HG03196 (cell line): ENCODE measurements at regions not wholly inside any gene's neighbourhood (a gene's known extent, or its start where the extent isn't known, plus 50 kb on each side); places are given as distances from the start of the nearest gene placed in this dataset.
"Not testable (repeated sequence)": the region's sequence is repeated elsewhere in the genome, so short reads cannot be mapped to it uniquely, and the experiment has no call there.

Experiments
- ATAC-seq: cut with Tn5 transposase; IDR thresholded peaks from one replicate; pipeline ENCODE4 v1.9.1; 2021; ENCODE audit not compliant: unreplicated experiment

DNA sequence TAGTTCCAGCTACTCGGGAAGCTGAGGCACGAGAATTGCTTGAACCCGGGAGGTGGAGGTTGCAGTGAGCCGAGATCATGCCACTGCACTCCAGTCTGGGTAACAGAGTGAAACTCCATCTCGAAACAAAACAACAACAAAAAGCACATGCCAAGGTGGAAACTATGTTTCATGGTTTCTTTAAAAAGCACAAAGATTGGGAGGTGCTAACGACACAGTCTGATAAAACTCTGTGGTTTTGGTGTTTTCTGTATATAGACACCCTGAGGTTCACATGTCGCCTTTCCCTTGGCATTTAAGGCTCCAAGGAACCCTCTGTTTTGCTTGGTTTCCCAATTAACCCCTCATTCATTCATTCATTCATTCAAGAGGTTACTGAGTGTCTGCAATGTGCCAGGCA lies 253.4 kb upstream of the SULF2 start:
- no peak for ATAC-seq

DNA sequence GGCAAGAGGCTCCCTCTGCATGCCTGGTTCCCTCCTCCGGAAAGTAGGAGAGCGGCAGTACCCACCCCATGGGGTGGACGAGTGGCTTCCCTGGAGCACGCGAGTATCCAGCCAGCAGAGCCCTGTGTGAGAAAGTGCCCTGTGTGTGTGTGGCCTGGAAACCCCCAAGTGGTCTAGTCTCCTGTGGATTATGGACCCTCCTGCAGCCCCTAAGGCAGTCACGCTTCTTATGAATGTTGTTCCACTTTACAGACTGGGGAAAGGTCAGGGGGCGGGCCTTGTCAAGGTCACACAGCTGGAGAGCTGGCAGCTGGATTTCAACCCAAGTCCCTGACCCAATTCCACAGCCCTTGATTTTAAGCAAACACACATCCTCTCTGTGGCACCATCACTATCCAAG lies 252.5 kb upstream of the SULF2 start:
- not testable (repeated sequence) for ATAC-seq

DNA sequence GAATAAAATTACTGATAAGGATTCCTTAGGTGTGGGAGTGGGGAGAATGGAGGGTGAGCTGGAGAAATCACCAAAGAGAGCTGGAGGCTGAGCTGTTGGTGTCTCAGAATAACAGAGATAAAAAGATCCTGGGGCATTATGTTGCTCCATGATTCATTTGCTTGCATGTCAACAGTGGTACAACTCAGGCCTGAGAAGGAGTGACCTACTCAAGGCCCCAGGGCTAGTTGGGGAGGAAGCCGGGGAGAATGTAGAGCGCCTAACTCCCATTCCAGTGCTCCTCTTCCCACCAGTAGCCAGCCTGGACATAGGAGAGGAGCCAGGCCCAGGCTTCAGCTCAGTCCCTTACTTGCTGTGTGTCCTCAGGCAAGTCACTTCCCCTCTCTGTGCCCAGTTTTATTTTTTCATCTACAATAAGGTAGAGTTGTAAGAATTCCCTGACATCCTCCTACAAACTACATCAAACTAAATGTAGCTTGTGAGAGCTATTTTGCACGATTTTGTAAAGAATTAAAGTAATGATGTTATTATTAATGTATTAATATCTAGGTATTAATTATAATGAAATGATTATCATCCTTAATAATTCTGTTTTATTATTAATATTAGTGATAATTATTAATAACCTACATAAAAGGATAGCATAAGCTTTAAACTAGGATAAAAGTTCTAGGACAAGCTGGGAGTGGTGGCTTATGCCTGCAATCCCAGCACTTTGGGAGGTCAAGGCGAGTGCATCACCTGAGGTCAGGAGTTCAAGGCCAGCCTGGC lies 250.9 kb upstream of the SULF2 start:
- ATAC-seq, result no peak

DNA sequence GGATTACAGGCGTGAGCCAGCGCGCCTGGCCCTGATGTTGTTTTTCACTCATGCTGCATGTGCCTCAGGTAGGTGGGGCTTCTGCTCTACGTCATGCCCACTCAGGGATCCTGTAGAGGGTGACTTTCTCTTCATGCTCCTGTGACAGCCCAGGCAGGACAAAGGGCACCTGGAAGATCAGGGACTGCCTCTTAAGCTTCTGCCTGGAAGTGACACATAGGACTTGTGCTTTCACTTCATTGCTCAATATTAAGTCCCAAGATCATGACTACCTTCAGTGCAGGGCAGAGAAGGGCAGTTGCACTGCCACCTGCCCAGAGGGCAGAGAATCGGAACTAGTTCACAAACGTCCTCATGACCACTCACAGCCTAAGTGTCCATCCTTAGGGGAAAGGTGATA lies 249.5 kb upstream of the SULF2 start:
- no peak for ATAC-seq

DNA sequence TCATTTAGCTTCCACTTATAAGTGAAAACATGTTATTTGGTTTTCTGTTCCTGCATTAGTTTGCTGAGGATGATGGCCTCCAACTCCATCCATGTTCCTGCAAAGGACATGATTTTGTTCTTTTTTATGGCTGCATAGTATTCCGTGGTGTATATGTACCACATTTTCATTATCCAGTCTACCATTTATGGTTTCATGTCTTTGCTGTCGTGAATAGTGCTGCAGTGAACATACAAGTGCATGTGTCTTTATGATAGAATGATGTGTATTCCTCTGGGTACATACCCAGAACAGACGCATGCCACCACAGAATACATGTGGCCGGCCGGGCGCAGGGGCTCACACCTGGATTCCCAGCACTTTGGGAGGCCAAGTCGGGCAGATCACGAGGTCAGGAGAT lies 247.7 kb upstream of the SULF2 start:
- ATAC-seq, result not testable (repeated sequence)

DNA sequence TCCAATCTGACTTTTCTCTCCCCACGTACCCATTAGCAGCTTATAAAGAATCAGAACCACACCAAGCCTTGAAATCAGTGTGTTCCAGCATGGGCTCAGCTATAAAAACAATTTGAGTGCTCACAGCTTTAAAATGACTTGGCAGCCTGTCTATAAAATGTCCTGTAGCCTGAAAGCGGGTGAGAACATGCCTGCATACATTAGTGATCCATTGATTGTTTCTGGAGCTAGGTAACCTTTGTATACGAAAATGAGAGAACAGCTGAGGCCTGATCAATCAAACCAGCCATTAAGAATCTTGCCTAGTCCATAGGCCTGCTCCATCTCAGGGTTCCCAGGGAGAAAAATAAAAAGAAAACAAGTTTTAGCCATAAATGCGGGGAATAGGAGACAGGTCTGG lies 245.8 kb upstream of the SULF2 start:
- ATAC-seq, result no peak

DNA sequence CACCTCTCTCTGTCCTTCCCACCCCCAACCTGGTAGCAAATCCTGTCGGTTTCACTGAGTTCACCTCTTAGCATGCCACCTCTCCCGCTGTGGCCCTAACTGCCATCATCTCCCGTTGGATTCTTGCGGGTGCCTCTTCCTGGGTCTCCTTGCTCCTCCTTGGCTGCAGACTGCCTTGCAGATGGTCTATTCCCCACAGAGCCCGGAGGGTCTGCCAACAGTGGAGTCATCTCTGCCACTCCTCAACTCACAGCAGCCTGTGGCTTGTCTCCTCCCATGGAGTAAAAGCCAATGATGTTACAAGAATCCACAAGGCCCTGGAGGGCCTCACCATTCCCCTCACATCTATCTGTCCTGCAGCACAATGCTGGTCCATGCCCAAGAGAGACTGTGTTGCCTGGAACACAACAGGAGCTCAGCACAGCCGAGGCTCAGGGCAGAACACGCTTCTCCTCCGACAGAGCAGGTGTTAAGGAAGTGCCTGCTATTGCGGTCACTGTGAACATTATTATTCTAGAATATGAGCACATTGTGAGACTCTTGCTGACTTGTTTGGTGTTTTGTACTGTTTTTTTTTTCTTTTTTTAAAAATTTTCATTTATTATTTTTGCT lies 241.8 kb upstream of the SULF2 start:
- no peak for ATAC-seq

DNA sequence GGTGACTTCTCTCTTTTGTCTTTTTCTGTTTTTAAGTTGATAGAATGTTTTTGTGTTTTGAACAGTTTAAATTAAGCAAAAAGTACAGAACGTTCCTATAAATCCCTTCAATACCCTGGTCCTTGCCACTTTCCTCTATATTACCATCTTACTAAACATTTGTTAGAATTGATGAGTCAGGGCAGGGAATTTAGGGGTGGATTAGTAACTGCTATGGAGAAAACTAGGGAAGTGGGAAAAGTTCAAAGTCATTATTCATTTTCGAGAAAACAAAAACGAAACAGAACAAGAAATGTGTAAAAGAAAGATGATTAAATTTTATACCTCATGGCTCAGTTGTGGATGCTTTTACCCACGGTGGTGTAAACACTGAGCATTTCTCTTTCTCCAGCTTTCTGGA lies 240.4 kb upstream of the SULF2 start:
- no peak for ATAC-seq

DNA sequence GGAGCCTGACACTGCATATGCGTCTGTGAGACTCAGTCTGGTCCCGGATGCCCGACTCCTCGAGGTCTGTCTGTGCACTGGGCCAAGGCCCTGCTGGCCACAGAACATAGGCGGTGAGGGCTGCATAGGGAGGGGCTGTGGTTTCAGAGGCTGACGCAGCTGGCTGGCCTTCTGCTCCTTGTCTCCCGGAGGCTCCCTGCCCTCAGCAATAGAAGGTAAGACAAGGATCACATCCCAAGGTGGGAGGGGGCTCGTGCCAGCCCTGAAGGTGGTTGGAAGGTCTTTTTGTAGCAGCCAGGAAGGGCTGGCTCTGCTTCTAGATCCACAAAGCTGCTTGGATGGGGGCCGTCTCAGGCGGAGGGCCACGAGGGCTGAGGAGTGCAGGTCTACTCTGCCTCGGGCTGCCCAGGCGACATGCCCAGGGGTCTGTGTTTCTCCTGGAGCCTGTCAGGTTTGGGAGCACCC lies 239.8 kb upstream of the SULF2 start:
- ATAC-seq, result no peak

DNA sequence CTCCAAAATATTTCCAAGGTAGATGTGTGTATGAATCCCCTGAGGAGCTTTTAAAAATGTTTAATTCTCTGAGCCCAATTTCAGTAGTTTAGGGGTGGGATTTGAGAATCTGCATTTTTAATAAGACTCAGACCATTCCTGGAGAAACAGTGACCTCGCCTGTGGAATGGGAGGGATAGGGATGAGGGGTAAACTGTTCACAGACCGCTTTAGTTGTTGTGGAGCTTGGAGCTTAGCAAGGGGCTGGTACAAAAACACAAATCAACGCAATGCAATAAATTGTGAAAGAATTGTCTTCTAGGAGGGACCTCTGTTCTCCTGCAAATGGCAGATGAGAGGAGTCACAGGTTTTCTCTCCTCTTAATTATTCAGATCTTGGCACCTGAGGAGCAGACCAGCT lies 239.3 kb upstream of the SULF2 start:
- no peak for ATAC-seq

DNA sequence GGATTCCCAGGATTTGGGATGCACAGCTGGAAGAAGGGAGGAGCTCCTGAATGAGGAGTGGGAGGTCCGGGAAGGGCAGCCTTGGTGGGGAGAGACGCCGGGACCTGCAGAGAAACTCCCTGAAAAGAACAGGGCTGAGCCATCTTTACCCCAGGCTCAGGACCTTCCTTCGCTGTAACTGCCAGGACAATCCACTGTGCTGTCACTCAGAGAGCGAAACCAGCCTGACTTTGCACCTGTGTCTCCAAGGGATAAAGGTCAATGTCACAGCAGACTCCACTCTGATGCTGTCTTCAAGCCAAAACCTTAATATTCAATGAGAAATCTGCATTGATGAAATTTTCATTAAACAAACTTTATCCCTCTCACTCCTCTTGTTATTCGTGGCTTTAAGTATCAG lies 235.4 kb upstream of the SULF2 start:
- ATAC-seq, result not testable (repeated sequence)

DNA sequence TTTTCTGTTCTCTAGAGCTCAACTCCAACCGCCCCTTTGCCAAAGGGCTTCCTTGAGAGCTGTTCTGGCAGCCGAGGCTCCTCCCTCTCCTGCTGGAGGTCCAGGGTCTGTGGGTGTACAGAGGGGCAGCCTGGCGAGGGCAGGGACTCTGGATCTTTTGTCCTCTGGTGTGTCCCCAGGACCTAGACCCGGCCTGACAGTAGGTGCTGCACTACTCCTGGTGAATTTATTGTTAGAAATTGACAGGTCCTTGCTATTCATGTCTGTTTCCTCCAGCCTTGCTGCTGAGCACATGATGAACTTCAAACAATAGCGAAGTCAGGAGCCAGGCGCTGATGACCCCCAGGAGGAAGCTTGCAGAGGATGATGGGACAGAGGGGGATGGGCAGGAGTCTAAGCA lies 234.7 kb upstream of the SULF2 start:
- no peak for ATAC-seq

DNA sequence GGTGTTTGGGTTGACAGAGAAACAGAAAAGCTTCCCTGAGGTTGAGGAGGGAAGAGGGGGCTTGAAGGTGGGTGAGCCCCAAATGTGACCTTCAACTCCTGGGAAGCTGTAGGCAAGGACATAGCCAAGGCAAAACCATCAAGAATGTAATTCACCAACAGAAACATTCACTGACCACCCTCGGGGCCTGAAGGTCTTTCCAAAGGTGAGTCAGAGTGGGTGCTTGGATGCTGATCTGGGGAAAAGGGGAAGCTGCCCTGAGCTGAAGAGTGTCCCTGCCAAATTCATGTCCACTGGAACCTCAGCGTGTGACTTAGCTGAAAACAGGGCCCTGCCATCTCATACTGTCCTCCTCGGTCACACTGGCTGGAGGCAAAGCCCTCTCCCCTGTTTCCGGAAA lies 234.2 kb upstream of the SULF2 start:
- no peak for ATAC-seq

DNA sequence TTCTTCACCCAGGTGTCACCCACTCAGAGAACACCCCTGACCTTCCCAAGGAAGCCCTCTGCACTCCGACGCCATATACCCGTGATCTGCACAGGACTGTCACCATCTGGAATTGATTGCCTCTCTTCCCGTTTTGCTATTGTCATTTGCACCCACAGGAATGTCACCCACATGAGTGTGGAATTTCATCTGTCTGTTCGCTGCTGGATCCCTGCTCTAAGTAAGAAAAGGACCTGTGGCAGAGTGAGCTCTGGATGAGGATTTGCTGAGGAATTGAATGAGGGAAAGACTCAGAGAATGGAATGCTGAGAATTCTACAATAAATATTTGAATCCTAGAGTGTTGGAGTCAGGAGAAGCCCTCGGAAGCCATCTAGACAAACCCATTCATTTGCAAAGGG lies 233.6 kb upstream of the SULF2 start:
- ATAC-seq, result not testable (repeated sequence)

DNA sequence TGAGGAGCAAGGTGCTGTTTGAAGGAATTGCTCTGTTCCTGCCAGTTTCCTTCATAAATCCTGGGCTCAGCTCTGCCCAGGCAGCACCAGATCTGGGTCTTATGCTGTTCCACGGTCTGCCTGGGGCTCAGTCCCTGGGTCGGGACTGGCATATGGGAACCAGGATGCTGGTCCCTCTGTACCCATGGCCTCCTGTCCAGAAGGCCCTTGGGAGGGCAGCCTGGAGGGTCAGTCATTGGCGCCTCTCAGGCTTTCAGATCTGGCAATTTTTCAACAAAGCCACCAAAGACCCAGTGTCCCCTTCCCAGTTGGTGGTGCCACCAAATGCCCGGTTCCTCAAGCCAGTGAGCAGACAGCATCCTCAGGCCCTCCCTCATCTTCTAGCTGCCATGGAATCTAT lies 232.7 kb upstream of the SULF2 start:
- no peak for ATAC-seq

DNA sequence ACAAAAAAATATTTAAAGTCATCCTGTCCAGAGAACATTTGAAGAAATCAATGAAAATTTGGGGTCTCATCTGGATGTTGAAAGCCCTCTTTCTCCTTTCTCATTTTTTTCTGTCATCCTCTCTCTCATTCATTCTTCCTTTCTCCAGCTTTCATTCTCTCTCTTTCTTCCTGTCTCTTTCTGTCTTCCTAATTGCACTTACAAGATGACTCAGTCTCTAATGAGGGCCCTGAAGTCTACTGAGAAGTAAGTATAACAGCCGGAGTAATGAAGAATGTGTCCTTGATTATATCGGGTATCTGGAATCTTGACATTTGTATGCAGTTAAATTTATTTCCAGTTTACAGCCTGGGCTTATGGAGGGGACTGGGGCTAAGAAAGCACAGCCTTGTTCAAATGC lies 232.2 kb upstream of the SULF2 start:
- no peak for ATAC-seq

DNA sequence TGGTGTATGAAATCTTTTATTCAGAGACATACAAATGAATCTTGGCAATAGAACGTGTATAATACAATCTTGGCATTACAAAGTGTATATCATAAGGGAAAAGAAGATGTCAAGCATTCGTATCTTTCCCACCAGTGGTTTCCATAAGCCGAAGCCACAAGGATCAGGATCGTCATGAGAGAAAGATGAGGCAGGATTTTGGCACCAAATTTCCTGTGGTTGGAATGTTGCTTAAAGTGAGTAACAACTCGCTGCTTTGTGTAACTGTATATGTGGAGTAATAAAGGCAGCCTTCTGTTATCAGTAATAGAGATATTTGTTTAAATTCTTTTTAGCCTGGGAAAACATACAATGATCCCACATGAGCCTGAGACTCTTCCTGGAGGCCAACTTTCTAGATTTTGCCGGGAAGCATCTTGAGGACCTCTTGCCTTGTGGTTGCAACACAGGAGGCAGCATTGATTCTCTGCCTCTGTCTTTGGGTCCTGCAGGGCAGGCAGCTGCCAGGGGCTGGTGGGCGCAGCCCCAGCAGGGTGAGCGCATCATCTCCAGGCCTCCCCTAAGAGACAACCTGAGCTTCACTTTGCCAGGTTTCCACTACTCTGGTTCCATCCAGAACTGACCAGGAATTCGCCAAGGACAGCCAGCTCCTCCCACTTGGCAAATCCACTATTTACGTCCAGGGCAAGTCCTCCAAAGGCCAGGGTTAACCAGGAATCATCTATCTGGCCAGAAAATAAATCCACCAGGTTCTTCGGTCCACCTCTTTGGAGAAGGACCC lies 230.9 kb upstream of the SULF2 start:
- ATAC-seq, result no peak

DNA sequence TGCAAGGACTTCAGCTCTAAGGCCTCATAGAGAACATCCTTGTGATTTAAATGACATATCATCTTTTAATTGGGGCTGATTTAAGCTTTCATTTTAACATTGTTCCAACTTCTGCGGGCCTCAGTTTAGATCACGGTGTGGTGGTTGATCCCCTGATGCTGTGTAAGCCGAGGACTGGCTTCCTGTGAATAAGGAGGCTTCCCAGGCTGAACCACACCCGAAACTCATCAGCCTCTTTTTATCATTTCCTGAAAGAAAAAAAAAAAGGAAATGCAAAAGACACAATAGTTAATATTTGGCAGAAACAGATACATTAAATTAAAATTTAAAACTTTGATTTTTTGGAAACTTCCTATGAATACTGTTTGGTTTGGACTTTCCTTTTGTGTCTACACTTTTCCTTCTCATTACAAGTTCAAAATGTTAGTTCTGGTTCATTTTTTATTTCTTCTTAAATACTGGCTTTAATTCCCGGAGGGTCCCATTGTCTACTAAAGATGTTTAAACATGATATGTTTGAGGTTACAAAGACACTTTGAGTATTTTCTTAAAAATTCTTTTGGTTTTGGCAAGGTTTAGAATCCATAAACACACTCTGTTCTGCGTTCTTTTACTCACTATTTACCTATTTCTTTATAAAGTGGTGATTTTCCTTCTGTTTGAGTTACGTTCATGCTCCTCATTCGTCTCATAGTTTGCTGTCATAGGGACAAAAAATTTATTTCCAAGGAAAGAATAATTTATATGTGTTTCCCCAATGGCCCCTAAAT lies 230.0 kb upstream of the SULF2 start:
- no peak for ATAC-seq

DNA sequence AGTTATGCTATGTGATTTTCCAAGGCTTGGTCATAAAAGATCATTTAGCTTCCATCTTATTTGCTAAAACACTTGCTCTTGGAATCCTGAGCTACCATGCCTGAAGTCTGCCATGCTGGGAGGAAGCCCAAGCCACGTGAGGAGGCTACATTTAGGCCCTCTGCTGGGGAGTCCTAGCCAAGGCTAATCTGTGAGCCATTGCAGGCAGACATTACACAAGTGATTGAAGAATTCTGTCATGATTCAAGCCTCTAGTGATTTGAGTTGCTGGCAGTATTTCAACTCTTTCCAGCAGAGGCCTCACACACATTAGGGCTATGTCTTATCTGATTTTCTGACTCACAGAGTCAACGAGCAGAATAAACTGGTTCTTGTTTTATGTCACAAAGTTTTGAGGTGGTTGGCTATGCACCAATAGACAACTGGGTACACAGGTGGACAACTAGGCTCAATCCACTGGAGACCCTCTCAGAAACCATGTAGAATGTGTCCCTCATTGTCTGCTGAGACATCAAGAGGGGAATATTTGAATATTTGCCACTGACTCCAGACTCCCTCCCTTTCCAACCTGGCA lies 227.2 kb upstream of the SULF2 start:
- no peak for ATAC-seq

DNA sequence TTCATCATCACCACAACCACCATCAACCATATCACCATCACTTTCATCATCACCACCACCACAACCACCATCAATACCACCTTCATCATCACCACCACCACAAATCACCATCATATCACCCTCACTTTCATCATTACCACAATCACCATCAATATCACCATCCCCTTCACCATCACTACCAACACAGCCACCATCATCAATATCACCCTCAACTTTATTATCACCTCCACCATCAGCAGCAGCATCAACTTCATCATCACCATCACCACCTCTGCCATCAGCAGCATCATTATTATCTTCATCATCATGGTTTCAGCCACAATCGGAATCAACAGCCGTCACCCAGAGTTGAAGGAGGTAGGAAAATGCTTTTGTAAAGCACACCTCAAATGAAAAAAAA lies 225.7 kb upstream of the SULF2 start:
- no peak for ATAC-seq

DNA sequence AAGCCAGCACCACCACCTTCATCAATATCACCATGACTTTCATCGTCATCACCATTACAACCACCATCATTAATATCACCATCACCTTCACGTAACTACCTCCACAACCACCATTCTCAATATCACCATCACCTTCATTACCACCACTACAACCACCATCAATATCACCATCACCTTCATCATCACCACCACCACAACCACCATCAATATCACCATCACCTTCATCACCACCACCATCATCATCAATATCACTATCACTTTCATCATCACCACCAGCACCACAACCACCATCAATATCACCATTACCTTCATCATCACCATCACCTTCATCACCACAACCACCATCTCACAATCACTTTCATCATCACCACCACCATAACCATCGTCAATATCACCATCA lies 225.3 kb upstream of the SULF2 start:
- no peak for ATAC-seq
